HG03196 (cell line): ENCODE measurements at regions not wholly inside any gene's neighbourhood (a gene's known extent, or its start where the extent isn't known, plus 50 kb on each side); places are given as distances from the start of the nearest gene placed in this dataset.
"Not testable (repeated sequence)": the region's sequence is repeated elsewhere in the genome, so short reads cannot be mapped to it uniquely, and the experiment has no call there.

Experiments used
- ATAC-seq: cut with Tn5 transposase; IDR thresholded peaks from one replicate; pipeline ENCODE4 v1.9.1; 2021; ENCODE audit not compliant: unreplicated experiment

GRCh38 chr7:125065546-125065945, 135.9 kb upstream of the POT1 start:
- no peak for ATAC-seq

- no peak for ATAC-seq
Measured at GRCh38 chr7:125065001-125065400, 135.4 kb upstream of the POT1 start.

- peak; percentile 83 for ATAC-seq
Measured at GRCh38 chr7:125061776-125062397, 132.3 kb upstream of the POT1 start.

GRCh38 chr7:125061083-125061745, 131.6 kb upstream of the POT1 start:
- ATAC-seq: not testable (repeated sequence)

- no peak for ATAC-seq
Measured at GRCh38 chr7:125059861-125060456, 130.3 kb upstream of the POT1 start.

GRCh38 chr7:125057963-125058362, 128.3 kb upstream of the POT1 start:
- ATAC-seq: no peak

GRCh38 chr7:125055376-125055775, 125.8 kb upstream of the POT1 start:
- ATAC-seq: no peak

- no peak for ATAC-seq
Measured at GRCh38 chr7:125046767-125047166, 117.1 kb upstream of the POT1 start.

- no peak for ATAC-seq
Measured at GRCh38 chr7:125033506-125033905, 103.9 kb upstream of the POT1 start.

GRCh38 chr7:125032943-125033342, 103.3 kb upstream of the POT1 start:
- no peak for ATAC-seq

GRCh38 chr7:125030756-125031387, 101.2 kb upstream of the POT1 start:
- no peak for ATAC-seq

GRCh38 chr7:125025620-125026019, 96.0 kb upstream of the POT1 start:
- ATAC-seq: no peak

- ATAC-seq: no peak
Measured at GRCh38 chr7:125020801-125021200, 91.2 kb upstream of the POT1 start.

GRCh38 chr7:125010540-125010939, 80.9 kb upstream of the POT1 start:
- no peak for ATAC-seq

GRCh38 chr7:124996778-124997177, 67.2 kb upstream of the POT1 start:
- no peak for ATAC-seq

GRCh38 chr7:124992851-124993562, 63.4 kb upstream of the POT1 start:
- ATAC-seq: no peak

GRCh38 chr7:124989911-124990310, 60.3 kb upstream of the POT1 start:
- ATAC-seq: no peak
